ENCODE measurements at regions not wholly inside any gene's neighbourhood (a gene's known extent, or its start where the extent isn't known, plus 50 kb on each side); places are given as distances from the start of the nearest gene placed in this dataset.

DNA sequence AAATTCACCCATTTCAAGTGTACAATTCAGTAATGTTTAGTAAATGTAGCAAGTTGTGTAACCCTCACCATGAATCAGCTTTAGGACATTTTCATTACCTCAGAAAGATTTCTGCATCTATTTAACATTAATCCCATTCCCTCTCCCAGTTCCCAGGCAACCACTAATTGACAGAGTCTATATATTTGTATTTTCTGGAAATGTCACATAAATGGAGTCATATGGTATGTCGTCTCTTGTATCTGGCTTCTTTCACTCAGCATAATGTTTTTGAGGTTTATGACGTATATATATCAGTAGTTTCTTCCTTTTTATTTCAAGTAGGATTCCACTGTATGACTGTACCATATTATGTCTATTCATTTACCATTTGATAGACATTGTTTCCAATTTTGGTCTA, 199.8 kb downstream of the CYB561 start:
- intact Hi-C loops (cut with DNase I; ENCODE audit: low total_unique reads), result no loop called here
- H3K27ac ChIP-seq, result no peak overlapping the region
- TF ChIP-seq, protein P1, sequence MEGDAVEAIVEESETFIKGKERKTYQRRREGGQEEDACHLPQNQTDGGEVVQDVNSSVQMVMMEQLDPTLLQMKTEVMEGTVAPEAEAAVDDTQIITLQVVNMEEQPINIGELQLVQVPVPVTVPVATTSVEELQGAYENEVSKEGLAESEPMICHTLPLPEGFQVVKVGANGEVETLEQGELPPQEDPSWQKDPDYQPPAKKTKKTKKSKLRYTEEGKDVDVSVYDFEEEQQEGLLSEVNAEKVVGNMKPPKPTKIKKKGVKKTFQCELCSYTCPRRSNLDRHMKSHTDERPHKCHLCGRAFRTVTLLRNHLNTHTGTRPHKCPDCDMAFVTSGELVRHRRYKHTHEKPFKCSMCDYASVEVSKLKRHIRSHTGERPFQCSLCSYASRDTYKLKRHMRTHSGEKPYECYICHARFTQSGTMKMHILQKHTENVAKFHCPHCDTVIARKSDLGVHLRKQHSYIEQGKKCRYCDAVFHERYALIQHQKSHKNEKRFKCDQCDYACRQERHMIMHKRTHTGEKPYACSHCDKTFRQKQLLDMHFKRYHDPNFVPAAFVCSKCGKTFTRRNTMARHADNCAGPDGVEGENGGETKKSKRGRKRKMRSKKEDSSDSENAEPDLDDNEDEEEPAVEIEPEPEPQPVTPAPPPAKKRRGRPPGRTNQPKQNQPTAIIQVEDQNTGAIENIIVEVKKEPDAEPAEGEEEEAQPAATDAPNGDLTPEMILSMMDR (IDR thresholded peaks at IDR 0.05), result no peak
- no peaks in the 10 kb centered on the region for H3K36me3 ChIP-seq
- H3K27me3 ChIP-seq, result no peaks in the 10 kb centered on the region
- no peak overlapping the region for H3K4me3 ChIP-seq
- H3K9me3 ChIP-seq, result peaks cover 0 to 4% (median 0%) of the 10 kb centered on the region in 3 donors
- no peak for DNase-seq
- no peaks in the 10 kb centered on the region for H3K4me1 ChIP-seq

DNA sequence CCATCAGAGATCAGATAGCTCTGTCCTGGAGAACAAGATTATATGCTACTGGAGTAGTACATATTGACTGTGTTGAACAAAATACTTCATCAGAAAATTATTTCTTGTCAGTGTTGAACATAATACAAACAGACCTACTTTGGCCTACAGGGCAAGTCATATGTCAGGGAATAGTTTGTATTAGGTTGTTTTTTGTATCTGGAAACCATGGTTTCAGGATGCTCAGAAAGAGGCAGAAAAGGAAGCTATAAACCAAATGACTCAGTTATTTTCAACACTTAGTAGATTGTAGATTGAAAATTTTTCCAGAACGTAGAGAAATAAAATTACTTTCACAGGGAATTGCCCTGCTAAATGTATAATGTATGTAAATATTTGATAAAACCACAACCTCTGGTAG, 198.4 kb downstream of the CYB561 start:
- no peaks in the 10 kb centered on the region for H3K4me1 ChIP-seq
- intact Hi-C loops (cut with DNase I; ENCODE audit: low total_unique reads), result no loop called here

DNA sequence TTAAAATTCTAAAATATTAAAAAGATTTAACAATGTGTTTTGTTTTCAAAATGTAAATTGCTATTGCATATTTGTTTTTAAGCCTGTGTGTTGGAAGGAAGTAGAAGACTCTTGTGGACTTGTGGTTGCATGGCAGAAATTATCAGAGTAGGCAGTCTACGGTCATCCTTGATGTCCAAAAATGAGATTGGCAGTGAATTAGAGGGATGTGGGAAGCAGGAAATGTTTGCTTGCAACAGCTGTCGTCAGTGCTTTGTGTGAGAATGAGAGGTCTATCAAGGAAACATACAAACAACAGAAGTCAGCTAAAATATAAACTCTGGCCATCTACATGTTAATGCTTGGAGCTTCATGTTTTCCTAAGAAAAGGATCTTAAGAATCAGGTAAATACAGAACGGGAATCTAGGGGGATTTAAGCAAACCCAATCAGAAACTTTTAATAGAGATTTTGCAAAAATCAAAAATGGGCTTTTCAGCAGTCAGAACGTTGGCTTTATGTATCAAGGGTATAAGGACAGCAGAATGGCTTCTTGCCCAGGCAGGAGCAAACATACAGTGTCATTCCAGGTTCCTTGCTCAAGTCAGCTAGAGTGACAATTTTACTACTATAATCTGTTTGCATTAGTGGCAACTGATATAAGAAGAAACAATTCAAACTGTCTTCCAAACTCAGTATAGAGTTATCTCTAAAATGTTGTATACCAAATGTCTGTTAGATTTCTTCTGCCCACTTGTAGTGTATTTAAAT, 196.7 kb downstream of the CYB561 start:
- Histone ChIP-seq H3K9me3 (no peaks in the 10 kb centered on the region), H3K4me1 (no peaks in the 10 kb centered on the region), H3K4me3 (no peak overlapping the region), H3K27ac (no peak overlapping the region), H3K27me3 (no peaks in the 10 kb centered on the region), H3K36me3 (no peaks in the 10 kb centered on the region)
- TF ChIP-seq, protein P1 (IDR thresholded peaks at IDR 0.05), result no peak
- no peak for DNase-seq
- intact Hi-C loops (cut with DNase I; ENCODE audit: low total_unique reads), result no loop called here

More for the DNA sequence above, 198.4 kb downstream of the CYB561 start:
- H3K9me3 ChIP-seq, result peaks cover 0 to 4% (median 0%) of the 10 kb centered on the region in 3 donors
- H3K4me3 ChIP-seq, result no peak overlapping the region
- DNase-seq, result no peak
- no peaks in the 10 kb centered on the region for H3K27me3 ChIP-seq
- TF ChIP-seq, protein P1 (IDR thresholded peaks at IDR 0.05), result no peak
- H3K27ac ChIP-seq, result no peak overlapping the region
- no peaks in the 10 kb centered on the region for H3K36me3 ChIP-seq

DNA sequence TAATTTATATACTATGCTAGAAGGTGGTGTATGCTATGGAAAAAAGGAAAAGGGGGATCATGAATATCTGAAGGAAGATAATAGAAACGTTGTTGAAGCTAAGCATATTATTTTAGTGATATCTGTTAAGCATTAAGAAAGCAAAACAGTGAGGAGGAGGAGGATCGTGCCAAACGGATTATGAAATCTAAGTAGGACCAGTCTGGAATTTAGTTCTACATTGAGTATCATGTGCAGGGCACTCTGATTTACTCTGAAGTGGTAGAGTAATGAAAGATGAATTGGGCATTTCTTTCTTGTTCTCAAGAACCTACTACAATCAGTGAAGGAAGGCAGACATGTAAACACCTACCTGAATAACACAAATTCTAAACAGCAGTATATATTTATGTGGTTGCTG, 195.3 kb downstream of the CYB561 start:
- intact Hi-C loops (cut with DNase I; ENCODE audit: low total_unique reads), result no loop called here
- Histone ChIP-seq H3K27ac (no peak overlapping the region), H3K9me3 (no peaks in the 10 kb centered on the region), H3K36me3 (no peaks in the 10 kb centered on the region), H3K27me3 (no peaks in the 10 kb centered on the region), H3K4me1 (no peaks in the 10 kb centered on the region), H3K4me3 (no peak overlapping the region)
- no peak for DNase-seq
- TF ChIP-seq, protein P1 (IDR thresholded peaks at IDR 0.05), result no peak

DNA sequence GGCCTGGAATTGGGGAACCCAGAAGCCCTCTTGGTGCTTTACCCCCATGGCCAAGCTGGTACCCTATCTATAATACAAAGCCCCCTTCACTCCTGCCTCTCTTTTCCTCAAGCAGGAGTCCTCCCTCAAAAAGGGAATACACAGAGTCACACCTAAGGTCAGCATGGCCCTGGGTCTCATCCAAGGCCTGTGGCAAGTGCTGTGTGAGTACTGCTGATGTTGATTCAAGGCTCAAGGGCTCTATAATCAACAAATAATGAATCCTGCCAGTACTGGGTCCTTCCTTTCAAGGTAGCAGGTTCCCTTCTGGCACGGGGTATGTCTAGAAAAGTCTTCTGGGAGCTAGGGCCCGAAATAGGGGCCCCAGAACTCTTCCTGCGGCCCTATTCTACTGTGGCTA, 187.3 kb downstream of the CYB561 start:
- H3K36me3 ChIP-seq, result no peaks in the 10 kb centered on the region
- H3K27me3 ChIP-seq, result no peaks in the 10 kb centered on the region
- no peak overlapping the region for H3K27ac ChIP-seq
- no peak for DNase-seq
- H3K4me3 ChIP-seq, result no peak overlapping the region
- H3K9me3 ChIP-seq, result no peaks in the 10 kb centered on the region
- no peaks in the 10 kb centered on the region for H3K4me1 ChIP-seq
- intact Hi-C loops (cut with DNase I; ENCODE audit: low total_unique reads), result no loop called here
- TF ChIP-seq, protein P1 (IDR thresholded peaks at IDR 0.05), result no peak

Measured in tibial artery (tissue), 4 donors.